ENCODE measurements at regions not wholly inside any gene's neighbourhood (a gene's known extent, or its start where the extent isn't known, plus 50 kb on each side); places are given as distances from the start of the nearest gene placed in this dataset.

DNA sequence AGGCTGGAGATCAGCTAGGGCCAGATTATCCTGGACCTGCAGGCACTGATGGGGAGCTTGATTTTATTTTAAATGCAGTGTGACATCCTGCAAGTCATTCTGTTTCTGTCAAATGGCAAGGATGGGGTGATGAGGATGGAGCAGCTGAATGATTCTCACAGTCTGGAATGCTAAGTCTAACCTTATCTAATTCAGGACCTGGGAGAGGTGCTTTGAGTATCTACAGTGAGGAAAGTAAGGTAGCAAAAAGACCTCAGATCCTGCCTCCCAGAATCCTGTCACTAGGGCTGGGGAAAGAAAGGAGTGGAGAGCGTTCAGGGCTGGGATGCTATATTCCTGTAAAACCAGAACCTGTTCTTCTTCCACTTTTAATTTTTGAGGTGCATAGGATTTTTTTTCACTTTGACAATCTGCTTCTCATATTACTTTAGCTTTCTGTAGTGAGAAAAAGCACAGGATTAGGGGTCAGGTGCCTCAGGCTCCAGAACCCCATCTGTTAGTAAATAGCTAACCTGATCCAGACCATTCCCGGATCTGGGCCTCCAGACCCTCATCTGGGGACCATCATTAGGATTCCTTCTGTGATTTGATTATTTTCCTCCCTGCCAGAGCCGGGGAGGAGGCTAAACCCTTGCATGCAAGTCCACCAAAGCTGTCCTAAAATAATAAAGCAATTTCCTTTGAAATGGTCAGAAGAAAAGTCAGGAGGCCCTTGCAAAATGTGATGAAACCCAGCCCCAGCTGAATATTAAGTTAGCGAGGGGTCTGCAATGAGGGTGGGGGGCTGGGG is 54.7 kb downstream of the ASCL1 start:
- DNase-seq = no peak

- no peak for DNase-seq
Observed at GRCh38 chr12:103012884-103013283, 55.4 kb downstream of the ASCL1 start.

GRCh38 chr12:103013741-103014300 is 56.3 kb downstream of the ASCL1 start:
- DNase-seq = no peak

DNA sequence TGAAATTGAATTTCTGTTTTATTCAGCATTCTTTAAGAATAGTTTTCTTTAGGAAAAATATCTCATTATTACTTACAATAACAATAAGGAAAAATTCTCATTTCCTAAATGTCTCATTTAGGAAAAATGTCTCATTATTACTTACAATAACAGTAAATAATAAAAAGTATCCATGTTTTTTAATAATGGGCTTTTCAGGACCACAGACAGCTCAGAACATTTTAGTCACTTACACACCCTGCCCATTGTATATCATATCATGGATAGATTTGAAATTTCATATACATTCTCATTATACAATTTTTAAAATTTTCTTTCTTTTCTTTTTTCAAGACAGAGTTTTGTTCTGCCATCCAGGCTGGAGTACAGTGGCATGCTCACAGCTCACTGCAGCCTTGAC is 58.9 kb downstream of the ASCL1 start:
- no peak for DNase-seq

DNA sequence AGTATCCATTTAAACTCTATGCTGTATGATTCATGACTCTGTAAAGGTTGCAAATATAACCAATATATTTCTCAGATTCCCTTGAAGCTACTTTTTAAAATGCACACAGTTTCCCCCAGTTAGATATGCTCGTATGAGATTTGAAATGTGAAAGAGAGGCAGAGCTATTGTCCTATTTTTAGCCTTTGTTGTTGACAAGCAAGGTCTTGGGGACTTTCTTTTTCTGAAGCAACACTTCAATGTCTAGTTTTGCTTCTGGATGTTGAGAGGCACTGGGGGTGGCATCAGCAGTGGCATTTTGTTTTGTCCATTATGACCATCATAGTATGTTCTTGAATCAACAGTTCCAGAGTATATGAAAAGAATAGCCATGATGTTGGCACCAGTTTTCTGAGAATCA is 63.4 kb downstream of the ASCL1 start:
- DNase-seq = no peak

GRCh38 chr12:103021538-103022218 is 64.2 kb downstream of the ASCL1 start:
- DNase-seq = no peak

DNA sequence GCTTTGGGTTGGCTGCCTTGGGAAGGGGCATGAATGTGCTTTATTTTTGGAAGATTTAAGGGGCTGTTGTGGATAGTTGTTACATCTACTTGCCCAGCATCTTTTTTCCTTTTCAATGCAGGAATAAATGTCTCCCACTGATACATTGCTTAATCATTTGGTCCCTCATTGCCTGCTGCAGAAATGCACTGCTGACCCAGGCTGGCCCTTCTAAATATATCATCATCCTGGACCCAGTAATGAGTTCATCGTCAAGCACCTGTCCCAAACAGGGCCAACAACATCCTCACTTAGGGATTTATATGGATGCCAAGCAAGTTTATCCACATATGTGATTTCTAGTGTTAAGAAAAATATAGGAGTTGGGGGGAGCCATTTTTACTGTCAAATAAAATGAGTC is 67.2 kb downstream of the ASCL1 start:
- no peak for DNase-seq

DNA sequence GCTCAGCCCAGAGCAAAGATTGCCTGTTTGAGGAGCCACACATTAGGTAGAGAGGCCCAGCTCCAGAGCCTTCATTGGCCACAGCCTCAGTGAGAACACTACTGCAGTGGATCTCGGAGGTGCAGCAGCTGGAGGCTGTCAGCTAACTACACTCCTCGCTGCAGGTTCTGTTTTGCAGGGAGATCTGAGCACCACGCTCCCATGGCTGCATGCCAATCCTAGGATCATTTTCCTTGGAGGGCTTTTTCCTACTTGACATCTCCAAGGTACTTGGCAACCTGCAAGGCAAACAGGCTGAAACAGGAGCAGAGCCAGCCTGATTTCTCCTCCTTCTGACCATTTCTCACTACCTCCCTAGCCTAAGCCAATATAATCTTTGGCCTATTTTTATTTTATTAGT is 69.2 kb downstream of the ASCL1 start:
- DNase-seq = peak; percentile 21

- DNase-seq = no peak
Observed at GRCh38 chr12:103028881-103029639, 71.6 kb downstream of the ASCL1 start.

GRCh38 chr12:103036581-103037214 is 79.2 kb downstream of the ASCL1 start:
- no peak for DNase-seq

DNA sequence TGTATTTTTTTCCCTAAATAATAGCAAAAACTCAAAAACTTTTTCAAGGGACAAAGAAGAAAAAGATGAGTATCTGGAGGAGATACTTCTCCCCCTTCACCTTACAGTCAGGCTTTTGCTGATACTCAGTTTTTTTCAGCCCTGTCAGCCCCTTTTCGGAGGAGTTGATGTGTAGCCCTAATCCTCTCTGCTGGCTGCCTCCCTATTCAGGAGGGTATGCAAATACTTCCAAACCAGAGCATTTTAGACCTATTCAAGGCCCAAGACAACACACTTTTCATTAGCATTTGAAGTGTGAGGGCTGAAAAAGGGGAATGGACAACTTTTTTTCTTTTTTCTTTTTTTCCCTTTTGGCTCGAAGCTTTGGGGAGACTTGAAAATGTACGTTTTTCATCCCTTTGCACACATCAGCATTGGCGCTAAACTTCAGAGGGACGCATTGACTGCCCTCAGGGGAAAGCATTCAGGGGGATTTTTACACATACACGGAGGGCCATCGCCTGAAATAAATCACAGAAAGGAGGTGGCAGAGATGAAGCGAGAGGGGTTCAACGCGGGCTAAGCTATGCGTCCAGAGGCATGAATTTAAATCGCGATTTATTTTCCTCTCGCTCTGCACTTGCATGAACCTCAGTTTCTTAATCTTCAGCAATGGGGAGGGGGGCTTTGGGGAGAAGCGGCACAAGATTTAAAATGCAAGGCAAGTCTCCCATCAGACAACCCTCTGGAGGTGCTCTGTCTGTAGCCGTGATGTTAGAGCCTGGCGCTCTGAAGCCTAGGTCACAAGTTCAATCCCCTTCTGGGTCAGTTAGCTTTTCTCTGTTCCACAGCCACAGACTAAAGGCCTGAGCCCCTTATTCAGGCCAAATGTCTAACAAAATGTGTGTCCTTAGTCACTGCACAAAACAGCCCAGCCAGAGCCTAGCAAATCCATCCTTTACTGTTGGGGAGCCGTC is 86.3 kb downstream of the ASCL1 start:
- DNase-seq = no peak

DNA sequence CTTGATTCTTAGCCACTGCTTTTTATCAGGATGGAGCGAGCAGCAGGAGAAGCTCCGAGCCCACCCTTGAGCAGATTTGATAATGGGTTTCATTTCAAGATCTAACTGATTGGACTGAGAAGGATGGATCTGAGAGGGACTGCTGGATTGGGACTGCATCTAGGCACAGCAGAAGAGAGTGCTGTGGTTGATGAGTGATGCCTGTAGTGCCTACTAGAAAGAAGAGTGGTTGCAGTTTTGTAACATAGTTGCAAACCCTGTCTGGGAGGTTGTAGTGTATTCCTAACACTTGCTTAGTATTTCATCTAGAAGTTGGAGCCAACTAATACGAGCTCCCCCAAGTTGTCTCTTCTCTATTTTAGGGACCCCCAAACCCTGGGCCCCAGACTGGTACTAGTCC is 88.7 kb downstream of the ASCL1 start:
- DNase-seq = no peak

- DNase-seq = no peak
Observed at GRCh38 chr12:103050273-103050672, 92.8 kb downstream of the ASCL1 start.

- no peak for DNase-seq
Observed at GRCh38 chr12:103053089-103053488, 95.6 kb downstream of the ASCL1 start.

DNA sequence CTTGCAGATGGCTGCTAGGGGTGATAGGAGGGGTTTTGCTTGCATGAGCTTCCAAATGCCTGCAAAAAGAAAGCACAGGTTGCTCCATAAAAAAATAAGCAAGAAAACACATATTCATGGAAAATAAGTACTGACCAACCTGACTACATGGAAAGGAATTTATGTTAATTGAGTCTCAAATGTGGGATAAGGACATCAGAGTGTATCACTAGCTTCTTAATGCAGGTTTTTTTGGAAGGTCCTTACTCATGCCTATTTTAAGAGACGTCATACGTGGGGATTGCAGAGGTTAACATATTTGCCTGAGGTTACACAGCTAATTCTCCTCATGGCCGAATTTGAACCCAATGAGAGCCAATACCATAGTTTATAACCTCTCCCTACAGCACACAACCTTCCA is 116.2 kb downstream of the ASCL1 start:
- no peak for DNase-seq

DNA sequence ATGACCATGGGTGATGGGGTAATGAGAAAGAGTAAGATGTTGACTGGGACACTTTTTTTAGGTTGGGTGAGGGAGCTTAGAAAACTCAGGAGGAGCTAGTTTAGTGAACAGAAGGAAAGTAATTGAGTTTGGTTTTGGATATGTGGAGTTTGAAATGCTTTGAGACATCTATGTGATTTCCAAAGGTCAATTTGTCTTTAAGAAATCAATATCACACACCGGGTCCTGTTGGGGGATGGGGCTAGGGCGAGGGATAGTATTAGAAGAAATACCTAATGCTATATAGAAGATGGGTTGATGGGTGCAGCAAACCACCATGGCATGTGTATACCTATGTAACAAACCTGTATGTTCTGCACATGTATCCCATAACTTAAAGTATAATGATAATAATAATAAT is 118.4 kb downstream of the ASCL1 start:
- DNase-seq = no peak

- no peak for DNase-seq
Observed at GRCh38 chr12:103077108-103077773, 119.8 kb downstream of the ASCL1 start.

DNA sequence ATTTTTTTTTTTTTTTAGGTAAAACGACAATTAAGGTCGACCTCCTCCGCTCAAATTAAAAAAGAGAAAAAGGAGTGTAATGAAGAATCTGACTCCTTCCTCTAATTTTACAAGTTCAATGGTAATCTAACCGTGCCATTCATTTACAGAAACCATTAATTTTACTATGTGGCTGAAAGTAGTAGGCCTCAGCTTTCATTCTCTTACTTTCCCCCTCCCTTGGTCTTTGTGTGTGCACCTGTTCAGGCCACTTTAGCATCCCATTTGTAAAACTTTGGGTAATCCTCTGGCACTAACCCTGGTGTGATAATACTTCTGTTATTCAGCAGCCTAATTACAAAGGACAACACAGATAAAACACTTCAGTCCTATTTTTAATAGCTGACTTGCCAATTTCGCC is 128.1 kb downstream of the ASCL1 start:
- DNase-seq = peak; percentile 34

DNA sequence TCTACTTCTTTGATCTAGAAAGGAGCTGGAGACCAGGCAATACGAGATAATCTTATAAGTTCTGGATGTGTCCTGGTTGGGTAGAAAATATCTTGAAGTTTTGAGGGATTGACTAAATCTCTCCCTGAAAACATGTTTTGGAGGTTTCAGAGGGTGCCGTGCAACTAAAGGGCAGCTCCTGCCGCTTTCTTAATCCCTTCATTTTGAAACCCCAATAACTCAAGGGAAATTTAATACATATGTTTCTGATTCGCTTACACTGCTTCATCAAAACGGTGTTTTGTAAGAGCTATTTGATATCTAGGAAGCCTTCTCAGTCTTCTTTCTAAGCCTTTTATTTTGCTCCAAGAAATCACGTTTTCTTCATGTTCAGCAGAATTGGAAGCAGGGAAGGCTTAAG is 129.0 kb downstream of the ASCL1 start:
- DNase-seq = no peak

GRCh38 chr12:103093499-103094106 is 136.1 kb downstream of the ASCL1 start:
- DNase-seq = no peak

DNA sequence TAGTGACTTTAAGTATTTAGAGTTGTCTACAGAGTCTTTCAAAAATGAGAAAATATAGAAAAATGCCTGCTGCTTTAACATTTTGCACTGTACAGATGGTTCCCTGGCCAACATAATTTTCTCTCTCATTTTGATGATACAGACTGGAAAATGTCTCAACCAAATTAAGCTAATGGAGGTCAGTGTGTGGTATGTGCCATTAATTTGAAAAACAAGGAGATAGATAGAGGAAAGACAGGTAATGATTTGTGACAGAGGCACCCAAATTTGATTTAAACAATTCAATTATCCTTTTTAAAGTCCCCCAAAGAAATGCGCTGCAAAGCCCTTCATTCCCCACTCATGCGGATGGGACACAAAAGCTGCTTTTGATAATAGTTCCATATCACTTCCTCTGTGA is 140.0 kb downstream of the ASCL1 start:
- DNase-seq = no peak
